ENCODE measurements at regions not wholly inside any gene's neighbourhood (a gene's known extent, or its start where the extent isn't known, plus 50 kb on each side); places are given as distances from the start of the nearest gene placed in this dataset.

- no peak for DNase-seq (ENCODE audit: low read depth in 4 of 4, low spot score in 3 of 4)
Measured at GRCh38 chr20:41952166-41952565, 334.0 kb upstream of the CHD6 start.

- DNase-seq (ENCODE audit: low read depth in 4 of 4, low spot score in 3 of 4), result no peak
Measured at GRCh38 chr20:41951615-41952014, 333.4 kb upstream of the CHD6 start.

- DNase-seq (ENCODE audit: low read depth in 4 of 4, low spot score in 3 of 4), result no peak
Measured at GRCh38 chr20:41939659-41940058, 321.5 kb upstream of the CHD6 start.

- peak in 2 of 4 donors; percentile 10 to 24 for DNase-seq (ENCODE audit: low read depth in 4 of 4, low spot score in 3 of 4)
Measured at GRCh38 chr20:41938353-41938752, 320.2 kb upstream of the CHD6 start.

GRCh38 chr20:41935259-41935791 is 317.1 kb upstream of the CHD6 start:
- DNase-seq (ENCODE audit: low read depth in 4 of 4, low spot score in 3 of 4), result no peak

- DNase-seq (ENCODE audit: low read depth in 4 of 4, low spot score in 3 of 4), result no peak
Measured at GRCh38 chr20:41932431-41932830, 314.3 kb upstream of the CHD6 start.

GRCh38 chr20:41927655-41928054 is 309.5 kb upstream of the CHD6 start:
- no peak for DNase-seq (ENCODE audit: low read depth in 4 of 4, low spot score in 3 of 4)

GRCh38 chr20:41927189-41927588 is 309.0 kb upstream of the CHD6 start:
- no peak for DNase-seq (ENCODE audit: low read depth in 4 of 4, low spot score in 3 of 4)

GRCh38 chr20:41925476-41925875 is 307.3 kb upstream of the CHD6 start:
- no peak for DNase-seq (ENCODE audit: low read depth in 4 of 4, low spot score in 3 of 4)

GRCh38 chr20:41923624-41924023 is 305.4 kb upstream of the CHD6 start:
- DNase-seq (ENCODE audit: low read depth in 4 of 4, low spot score in 3 of 4), result no peak

GRCh38 chr20:41913146-41913545 is 295.0 kb upstream of the CHD6 start:
- no peak for DNase-seq (ENCODE audit: low read depth in 4 of 4, low spot score in 3 of 4)

- no peak for DNase-seq (ENCODE audit: low read depth in 4 of 4, low spot score in 3 of 4)
Measured at GRCh38 chr20:41910558-41910957, 292.4 kb upstream of the CHD6 start.

- no peak for DNase-seq (ENCODE audit: low read depth in 4 of 4, low spot score in 3 of 4)
Measured at GRCh38 chr20:41905199-41905598, 287.0 kb upstream of the CHD6 start.

- DNase-seq (ENCODE audit: low read depth in 4 of 4, low spot score in 3 of 4), result peak; percentile 58 to 74 (median 67)
Measured at GRCh38 chr20:41903586-41903985, 285.4 kb upstream of the CHD6 start.

- DNase-seq (ENCODE audit: low read depth in 4 of 4, low spot score in 3 of 4), result no peak
Measured at GRCh38 chr20:41902346-41902745, 284.2 kb upstream of the CHD6 start.

- DNase-seq (ENCODE audit: low read depth in 4 of 4, low spot score in 3 of 4), result no peak
Measured at GRCh38 chr20:41900201-41900691, 282.1 kb upstream of the CHD6 start.

- no peak for DNase-seq (ENCODE audit: low read depth in 4 of 4, low spot score in 3 of 4)
Measured at GRCh38 chr20:41897708-41898107, 279.5 kb upstream of the CHD6 start.

- no peak for DNase-seq (ENCODE audit: low read depth in 4 of 4, low spot score in 3 of 4)
Measured at GRCh38 chr20:41895241-41896032, 277.3 kb upstream of the CHD6 start.

GRCh38 chr20:41894255-41894963 is 276.2 kb upstream of the CHD6 start:
- DNase-seq (ENCODE audit: low read depth in 4 of 4, low spot score in 3 of 4), result no peak

GRCh38 chr20:41892031-41892430 is 273.9 kb upstream of the CHD6 start:
- DNase-seq (ENCODE audit: low read depth in 4 of 4, low spot score in 3 of 4), result no peak

- DNase-seq (ENCODE audit: low read depth in 4 of 4, low spot score in 3 of 4), result no peak
Measured at GRCh38 chr20:41889844-41890224, 271.7 kb upstream of the CHD6 start.
